Gastrocnemius medialis (tissue), 4 donors: ENCODE measurements at regions not wholly inside any gene's neighbourhood (a gene's known extent, or its start where the extent isn't known, plus 50 kb on each side); places are given as distances from the start of the nearest gene placed in this dataset.

Experiments used
- CTCF ChIP-seq, 5 experiments: fragments of 450-650 bp in 3 of 5; fragments of 200-600 bp in 2 of 5; sonication (generic) in 2 of 5; IDR thresholded peaks in 4 of 5; conservative IDR thresholded peaks in 1 of 5; 1 replicate in 4 of 5; 2 replicates in 1 of 5; pipeline ENCODE4 v1.5.1; 2016 to 2019; ENCODE audit warnings: antibody characterized with exemption in 5 of 5, mild to moderate bottlenecking in 3 of 5, moderate library complexity in 3 of 5
- POLR2A ChIP-seq, 2 donors: fragments of 450-650 bp; IDR thresholded peaks; one replicate each; pipeline ENCODE4 v1.6.1; 2017; ENCODE audit warnings: antibody characterized with exemption in 2 of 2, mild to moderate bottlenecking in 2 of 2, moderate library complexity in 2 of 2

GRCh38 chrX:46204721-46205422 is 340.3 kb downstream of the ZNF674 start:
- TF ChIP-seq CTCF (IDR thresholded peaks at IDR 0.05 in 4 of 5, conservative IDR thresholded peaks at IDR 0.05 in 1 of 5), result no peak
- no peak for TF ChIP-seq POLR2A (IDR thresholded peaks at IDR 0.05)
